Cardiac muscle cell (in vitro differentiated cells and primary cell): ENCODE measurements at regions not wholly inside any gene's neighbourhood (a gene's known extent, or its start where the extent isn't known, plus 50 kb on each side); places are given as distances from the start of the nearest gene placed in this dataset.

Experiments
- DNase-seq, 2 donors: peaks; one replicate each; pipeline versions ENCODE4 v3.0.0 to v3.0.0-alpha.2; 2010 to 2017; ENCODE audit warnings: low read depth in 1 of 2, low spot score in 1 of 2
- H3K27ac ChIP-seq: fragments of 200-600 bp; sonication (generic); 2 replicates; pipeline ENCODE4 v1.5.1; 2016
- H3K27me3 ChIP-seq: fragments of 200-600 bp; sonication (generic); 2 replicates; pipeline ENCODE4 v1.6.0; 2016; ENCODE audit warnings: control low read depth
- H3K36me3 ChIP-seq: fragments of 200-600 bp; sonication (generic); 2 replicates; pipeline ENCODE4 v1.5.1; 2016; ENCODE audit warnings: control low read depth
- H3K4me1 ChIP-seq: fragments of 200-600 bp; sonication (generic); 2 replicates; pipeline ENCODE4 v1.8.1; 2017; ENCODE audit warnings: low read depth, mild to moderate bottlenecking, mixed run types
- H3K4me3 ChIP-seq: fragments of 200-600 bp; sonication (generic); 2 replicates; pipeline ENCODE4 v1.5.1; 2016; ENCODE audit warnings: mild to moderate bottlenecking
- H3K9me3 ChIP-seq: fragments of 200-600 bp; sonication (generic); 2 replicates; pipeline ENCODE4 v1.5.1; 2017; ENCODE audit warnings: low read depth, mild to moderate bottlenecking, control low read depth
- TF ChIP-seq, protein P1 (sequence below): IDR thresholded peaks from 2 replicates; pipeline ENCODE4 v1.5.1; 2012; ENCODE audit warnings: low read depth, mild to moderate bottlenecking, low read length

DNA sequence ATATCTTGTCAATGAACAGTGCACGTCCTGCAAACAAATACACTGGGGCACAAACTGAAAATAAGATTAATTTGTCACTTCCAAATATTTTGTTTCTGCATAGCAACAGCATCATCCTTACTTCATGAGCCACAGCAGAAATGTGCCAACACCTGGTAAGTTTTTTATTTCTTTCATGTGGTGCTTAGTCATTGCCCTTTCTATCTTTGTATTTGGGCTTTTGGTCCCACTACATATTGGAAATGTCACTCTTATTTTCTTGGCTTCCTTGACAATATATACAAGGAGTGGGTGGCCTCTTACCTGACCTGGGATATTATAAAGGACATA, 208.0 kb downstream of the RBM43 start:
- DNase-seq = no peak
- H3K9me3 ChIP-seq = no peaks in the 10 kb centered on the region
- no peaks in the 10 kb centered on the region for H3K4me1 ChIP-seq
- no peak overlapping the region for H3K27ac ChIP-seq
- no peak overlapping the region for H3K4me3 ChIP-seq
- no peaks in the 10 kb centered on the region for H3K36me3 ChIP-seq
- no peaks in the 10 kb centered on the region for H3K27me3 ChIP-seq
- TF ChIP-seq, protein P1, sequence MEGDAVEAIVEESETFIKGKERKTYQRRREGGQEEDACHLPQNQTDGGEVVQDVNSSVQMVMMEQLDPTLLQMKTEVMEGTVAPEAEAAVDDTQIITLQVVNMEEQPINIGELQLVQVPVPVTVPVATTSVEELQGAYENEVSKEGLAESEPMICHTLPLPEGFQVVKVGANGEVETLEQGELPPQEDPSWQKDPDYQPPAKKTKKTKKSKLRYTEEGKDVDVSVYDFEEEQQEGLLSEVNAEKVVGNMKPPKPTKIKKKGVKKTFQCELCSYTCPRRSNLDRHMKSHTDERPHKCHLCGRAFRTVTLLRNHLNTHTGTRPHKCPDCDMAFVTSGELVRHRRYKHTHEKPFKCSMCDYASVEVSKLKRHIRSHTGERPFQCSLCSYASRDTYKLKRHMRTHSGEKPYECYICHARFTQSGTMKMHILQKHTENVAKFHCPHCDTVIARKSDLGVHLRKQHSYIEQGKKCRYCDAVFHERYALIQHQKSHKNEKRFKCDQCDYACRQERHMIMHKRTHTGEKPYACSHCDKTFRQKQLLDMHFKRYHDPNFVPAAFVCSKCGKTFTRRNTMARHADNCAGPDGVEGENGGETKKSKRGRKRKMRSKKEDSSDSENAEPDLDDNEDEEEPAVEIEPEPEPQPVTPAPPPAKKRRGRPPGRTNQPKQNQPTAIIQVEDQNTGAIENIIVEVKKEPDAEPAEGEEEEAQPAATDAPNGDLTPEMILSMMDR = no peak

DNA sequence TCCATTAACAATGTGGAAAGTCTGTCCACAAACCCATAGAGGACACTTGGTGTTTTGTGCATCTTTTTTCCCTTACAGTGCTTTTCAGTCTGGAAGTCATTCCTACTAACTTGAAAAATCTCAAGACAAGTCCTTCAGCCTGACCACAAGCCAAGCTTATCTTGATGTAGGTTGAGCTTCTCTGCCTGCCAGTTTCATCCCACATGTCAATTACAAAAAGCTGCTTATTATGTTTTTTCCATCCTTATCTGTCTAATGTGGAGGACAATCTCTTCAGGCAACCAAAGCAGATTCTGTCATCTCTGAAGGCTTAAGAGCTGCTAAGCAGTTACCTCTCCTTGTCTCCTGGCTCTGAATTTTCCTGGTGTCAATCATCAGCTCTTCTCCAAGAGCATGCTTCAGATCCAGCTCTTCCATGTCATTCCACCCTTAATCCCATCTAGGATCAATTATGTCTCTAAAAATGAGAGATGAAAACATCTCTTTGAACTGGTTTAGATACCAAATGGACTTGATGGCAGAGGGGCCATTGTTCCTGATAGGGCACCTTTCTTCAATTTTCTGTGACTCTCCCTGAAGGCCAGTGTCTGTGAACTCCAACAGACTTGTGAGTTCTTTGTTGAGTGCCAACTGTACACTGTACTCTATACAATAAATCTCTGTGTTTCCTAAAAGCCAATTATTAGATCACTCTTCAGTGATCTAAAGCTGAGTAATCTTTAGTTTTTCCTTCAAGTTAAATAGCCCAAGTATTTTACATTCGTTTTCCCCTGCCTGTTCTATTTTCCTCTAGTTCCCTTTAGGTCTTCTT, 208.6 kb downstream of the RBM43 start:
- TF ChIP-seq, protein P1 = no peak
- Histone ChIP-seq H3K9me3 (no peaks in the 10 kb centered on the region), H3K27ac (no peak overlapping the region), H3K27me3 (no peaks in the 10 kb centered on the region), H3K4me3 (no peak overlapping the region), H3K4me1 (no peaks in the 10 kb centered on the region), H3K36me3 (no peaks in the 10 kb centered on the region)
- no peak for DNase-seq

DNA sequence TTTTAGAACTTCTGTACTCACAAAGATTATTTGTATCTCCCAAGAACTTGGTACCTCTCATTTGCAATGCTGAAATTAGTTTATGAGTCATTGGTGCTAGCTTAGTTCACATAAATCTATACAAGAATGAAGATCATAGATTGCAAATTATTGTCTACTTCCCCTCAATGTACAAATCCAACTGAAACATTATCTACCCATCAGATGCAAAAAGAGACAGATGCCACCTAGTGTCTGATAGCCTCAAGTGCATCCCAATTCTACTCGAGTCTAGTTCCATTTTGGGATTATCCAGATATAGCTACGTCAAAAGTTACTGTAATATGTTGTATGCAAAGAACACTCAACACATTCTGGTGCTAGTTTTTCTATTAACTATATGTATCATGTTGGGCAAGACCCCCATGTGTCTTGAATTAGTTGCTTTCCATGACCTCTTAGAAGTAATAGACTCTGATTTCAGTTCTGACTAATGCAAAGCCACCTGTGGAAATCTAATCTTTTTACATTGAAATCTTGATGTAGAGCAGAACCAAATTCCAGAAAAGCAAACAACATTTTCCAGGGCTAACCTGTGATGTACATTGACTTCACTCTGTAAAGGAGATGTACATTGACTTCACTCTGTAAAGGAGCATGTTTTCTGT, 210.0 kb downstream of the RBM43 start:
- H3K27me3 ChIP-seq = no peaks in the 10 kb centered on the region
- no peaks in the 10 kb centered on the region for H3K4me1 ChIP-seq
- DNase-seq = peak; percentile 39 to 68
- H3K4me3 ChIP-seq = no peak overlapping the region
- no peaks in the 10 kb centered on the region for H3K36me3 ChIP-seq
- no peak overlapping the region for H3K27ac ChIP-seq
- H3K9me3 ChIP-seq = no peaks in the 10 kb centered on the region
- TF ChIP-seq, protein P1 = peak; percentile 83

DNA sequence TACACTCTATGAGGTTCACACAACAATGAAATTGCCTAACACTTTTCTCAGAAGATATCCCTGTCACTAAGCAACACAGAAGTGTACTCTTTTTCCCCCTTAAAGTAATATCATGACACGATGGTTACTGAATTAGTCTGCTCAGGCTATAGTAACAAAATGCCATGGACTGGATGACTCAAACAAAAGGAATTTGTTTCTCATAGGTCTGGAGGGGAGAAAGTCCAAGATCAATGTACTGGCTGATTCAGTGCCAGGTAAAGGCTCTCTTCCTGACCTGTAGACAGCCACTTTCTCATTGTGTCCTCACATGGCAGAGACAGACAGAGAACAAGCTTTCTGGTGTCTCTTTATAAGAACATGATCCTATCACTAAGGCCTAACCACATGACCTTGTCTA, 211.9 kb downstream of the RBM43 start:
- no peaks in the 10 kb centered on the region for H3K27me3 ChIP-seq
- no peak overlapping the region for H3K4me3 ChIP-seq
- no peaks in the 10 kb centered on the region for H3K9me3 ChIP-seq
- no peaks in the 10 kb centered on the region for H3K36me3 ChIP-seq
- no peaks in the 10 kb centered on the region for H3K4me1 ChIP-seq
- H3K27ac ChIP-seq = no peak overlapping the region
- DNase-seq = peak in 1 of 2 donors; percentile 61
- TF ChIP-seq, protein P1 = no peak

DNA sequence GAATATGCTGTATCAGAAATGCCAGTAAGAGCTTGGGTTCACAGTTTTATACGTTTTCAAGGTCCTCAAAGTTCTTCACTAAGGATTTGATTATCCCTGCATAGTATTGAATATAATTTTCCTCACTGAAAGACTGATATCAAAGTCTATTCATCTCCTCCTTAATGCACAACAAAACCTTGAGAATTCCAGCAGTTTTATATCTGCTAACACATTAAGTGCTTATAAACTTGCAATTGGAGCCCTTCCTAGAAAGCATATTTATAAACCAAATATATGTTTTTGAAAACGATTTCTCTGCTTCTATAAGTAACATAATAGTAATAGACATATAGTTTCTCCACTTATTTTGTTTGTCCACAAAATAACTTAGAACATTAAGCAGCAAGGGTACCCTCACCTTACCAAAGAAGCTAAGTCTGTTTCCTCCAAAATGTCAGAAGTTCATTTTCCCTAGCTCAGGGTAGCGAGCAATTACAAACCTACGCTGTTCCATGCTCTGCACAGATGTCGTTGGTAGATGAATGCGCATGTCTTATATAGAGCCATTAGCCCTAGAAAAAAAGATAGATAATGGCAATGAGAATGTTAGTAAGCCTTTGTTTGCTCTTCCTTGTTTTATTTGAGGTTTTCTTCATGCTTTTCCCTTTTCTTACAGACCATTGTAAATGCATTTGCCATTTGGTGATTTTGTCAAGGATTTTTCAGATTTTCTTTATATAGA, 213.2 kb downstream of the RBM43 start:
- H3K27ac ChIP-seq = no peak overlapping the region
- TF ChIP-seq, protein P1 = no peak
- no peak for DNase-seq

More for the DNA sequence above, 213.2 kb downstream of the RBM43 start:
- no peak overlapping the region for H3K4me3 ChIP-seq
- no peaks in the 10 kb centered on the region for H3K36me3 ChIP-seq
- H3K4me1 ChIP-seq = no peaks in the 10 kb centered on the region
- H3K27me3 ChIP-seq = no peaks in the 10 kb centered on the region
- no peaks in the 10 kb centered on the region for H3K9me3 ChIP-seq
